SK-N-SH (cell line): ENCODE measurements at regions not wholly inside any gene's neighbourhood (a gene's known extent, or its start where the extent isn't known, plus 50 kb on each side); places are given as distances from the start of the nearest gene placed in this dataset.

Experiments
- CTCF ChIA-PET: fragments of 300-600, 350-600 bp; formaldehyde crosslinking; extraction: SDS; loops from one replicate; lab custom pipeline; 2021; lab: Yijun Ruan, JAX
- POLR2A ChIA-PET: fragments of 350-600 bp; sonication (Branson Sonifier 250); formaldehyde crosslinking; extraction: SDS; loops from one replicate; lab custom pipeline; 2020; ENCODE audit warnings: antibody characterized with exemption, inconsistent platforms; lab: Yijun Ruan, JAX
- DNase-seq: peaks from one replicate; pipeline ENCODE4 v3.0.0; 2012
- H2AFZ ChIP-seq: fragments of 200-600 bp; sonication (generic); 2 replicates; pipeline ENCODE4 v1.8.1; 2016; ENCODE audit warnings: antibody characterized with exemption, mild to moderate bottlenecking, low read depth
- H3F3A ChIP-seq: fragments of 200-600 bp; sonication (generic); replicated peaks from 2 replicates; pipeline ENCODE3; 2016; ENCODE audit warnings: antibody characterized with exemption, mild to moderate bottlenecking; ENCODE audit not compliant: insufficient read depth
- H3K27ac ChIP-seq, 2 experiments: fragments of 200-500 bp in 1 of 2; fragments of 200-600 bp in 1 of 2; sonication (Bioruptor generic) in 1 of 2; sonication (generic), shearing (Covaris generic) in 1 of 2; 2 replicates each; pipeline versions ENCODE4 v1.5.1 to v1.6.1; 2014 to 2016; ENCODE audit warnings: low read depth in 2 of 2, inconsistent platforms in 1 of 2, low read length in 1 of 2, mild to moderate bottlenecking in 1 of 2, mixed read lengths in 1 of 2
- H3K27me3 ChIP-seq: fragments of 200-600 bp; sonication (generic), shearing (Covaris generic); 2 replicates; pipeline ENCODE4 v1.6.1; 2016; ENCODE audit warnings: mixed run types; ENCODE audit not compliant: insufficient read depth
- H3K36me3 ChIP-seq, 2 experiments: fragments of 200-500 bp in 1 of 2; fragments of 200-600 bp in 1 of 2; sonication (Bioruptor generic) in 1 of 2; sonication (generic) in 1 of 2; replicated peaks in 1 of 2; 2 replicates each; pipeline versions ENCODE3 to v1.5.1; 2014 to 2016; ENCODE audit warnings: low read length in 1 of 2, mild to moderate bottlenecking in 1 of 2; ENCODE audit not compliant: insufficient read depth in 2 of 2, control insufficient read depth in 1 of 2
- H3K4me1 ChIP-seq, 2 experiments: fragments of 200-500 bp in 1 of 2; fragments of 200-600 bp in 1 of 2; sonication (Bioruptor generic) in 1 of 2; sonication (generic), shearing (Covaris generic) in 1 of 2; 2 replicates each; pipeline versions ENCODE4 v1.5.1 to v1.6.1; 2014 to 2016; ENCODE audit warnings: low read depth in 1 of 2, low read length in 1 of 2, mixed run types in 1 of 2; ENCODE audit not compliant: insufficient read depth in 2 of 2, control insufficient read depth in 1 of 2
- H3K4me2 ChIP-seq: fragments of 200-600 bp; sonication (generic), shearing (Covaris generic); 2 replicates; pipeline ENCODE4 v1.6.1; 2017; ENCODE audit warnings: mixed run types
- H3K4me3 ChIP-seq, 2 experiments: fragments of 200-500 bp in 1 of 2; fragments of 200-600 bp in 1 of 2; sonication (Bioruptor generic) in 1 of 2; sonication (generic), shearing (Covaris generic) in 1 of 2; 2 replicates each; pipeline versions ENCODE4 v1.5.1 to v1.8.1; 2014 to 2016; ENCODE audit warnings: low read depth in 2 of 2, inconsistent platforms in 1 of 2, low read length in 1 of 2, mild to moderate bottlenecking in 1 of 2, mixed read lengths in 1 of 2, moderate library complexity in 1 of 2
- H3K79me2 ChIP-seq: fragments of 200-600 bp; sonication (generic); 2 replicates; pipeline ENCODE4 v1.8.1; 2017; ENCODE audit warnings: mild to moderate bottlenecking; ENCODE audit not compliant: insufficient read depth
- H3K9ac ChIP-seq: fragments of 200-600 bp; sonication (generic); 2 replicates; pipeline ENCODE4 v1.6.1; 2017; ENCODE audit warnings: mixed run types
- H3K9me2 ChIP-seq: fragments of 200-600 bp; sonication (generic); 2 replicates; pipeline ENCODE4 v1.6.1; 2017; ENCODE audit warnings: mixed run types
- H3K9me3 ChIP-seq: fragments of 200-600 bp; sonication (generic); 2 replicates; pipeline ENCODE4 v1.6.1; 2017; ENCODE audit warnings: mixed run types, mild to moderate bottlenecking, moderate library complexity
- H4K20me1 ChIP-seq: fragments of 200-600 bp; sonication (generic); 2 replicates; pipeline ENCODE4 v1.6.1; 2017; ENCODE audit warnings: mild to moderate bottlenecking, mixed run types; ENCODE audit not compliant: insufficient read depth
- CHD2 ChIP-seq: fragments of 150-350 bp; IDR thresholded peaks from 2 replicates; pipeline ENCODE4 v1.6.1; 2018; ENCODE audit warnings: low read length; ENCODE audit not compliant: partially characterized antibody
- ELF1 ChIP-seq: IDR thresholded peaks from 2 replicates; pipeline ENCODE4 v1.4.0; 2012
- EP300 ChIP-seq, 2 experiments: IDR thresholded peaks; 2 replicates each; pipeline versions ENCODE4 v1.4.0 to v1.6.1; 2012; ENCODE audit warnings: borderline replicate concordance in 1 of 2, low read depth in 1 of 2, low read length in 1 of 2
- FOSL2 ChIP-seq: IDR thresholded peaks from 2 replicates; pipeline ENCODE4 v1.4.0; 2012; ENCODE audit warnings: low read depth, mild to moderate bottlenecking, moderate library complexity, borderline replicate concordance
- FOXJ3 ChIP-seq: sonication (generic); formaldehyde crosslinking; IDR thresholded peaks from 2 replicates; pipeline ENCODE4 v1.5.1; 2020; ENCODE audit warnings: mild to moderate bottlenecking, missing genetic modification reagents
- FOXM1 ChIP-seq: IDR thresholded peaks from 2 replicates; pipeline ENCODE4 v1.4.0; 2012; ENCODE audit warnings: low read depth, mild to moderate bottlenecking
- GATA2 ChIP-seq: sonication (generic); formaldehyde crosslinking; IDR thresholded peaks from 2 replicates; pipeline ENCODE4 v1.5.0; 2020; ENCODE audit warnings: mild to moderate bottlenecking, missing genetic modification reagents
- JUND ChIP-seq: IDR thresholded peaks from 2 replicates; pipeline ENCODE4 v1.4.0; 2012
- MXI1 ChIP-seq: IDR thresholded peaks from 2 replicates; pipeline ENCODE4 v1.6.1; 2012; ENCODE audit warnings: mild to moderate bottlenecking, low read depth, low read length, improper control_type of control experiment
- NFIC ChIP-seq: IDR thresholded peaks from 2 replicates; pipeline ENCODE4 v1.4.0; 2012; ENCODE audit warnings: borderline replicate concordance
- NRF1 ChIP-seq: IDR thresholded peaks from 2 replicates; pipeline ENCODE4 v1.6.1; 2012; ENCODE audit warnings: low read depth, mild to moderate bottlenecking, low read length
- RAD21 ChIP-seq: IDR thresholded peaks from 2 replicates; pipeline ENCODE4 v1.6.1; 2012; ENCODE audit warnings: mild to moderate bottlenecking, low read length
- RFX5 ChIP-seq: IDR thresholded peaks from 2 replicates; pipeline ENCODE4 v1.6.1; 2012; ENCODE audit warnings: mild to moderate bottlenecking, improper control_type of control experiment, low read length
- RXRA ChIP-seq: IDR thresholded peaks from 2 replicates; pipeline ENCODE4 v1.4.0; 2012; ENCODE audit warnings: low read depth, mild to moderate bottlenecking, borderline replicate concordance
- SIN3A ChIP-seq: IDR thresholded peaks from 2 replicates; pipeline ENCODE4 v1.6.1; 2012; ENCODE audit warnings: low read depth, mild to moderate bottlenecking, low read length, moderate library complexity, borderline replicate concordance
- TAF1 ChIP-seq: IDR thresholded peaks from 2 replicates; pipeline ENCODE4 v1.6.1; 2012; ENCODE audit warnings: low read depth, mild to moderate bottlenecking, low read length, moderate library complexity, borderline replicate concordance
- TEAD4 ChIP-seq: IDR thresholded peaks from 2 replicates; pipeline ENCODE4 v1.4.0; 2012; ENCODE audit warnings: mild to moderate bottlenecking, borderline replicate concordance; ENCODE audit not compliant: insufficient read depth
- YY1 ChIP-seq: IDR thresholded peaks from 2 replicates; pipeline ENCODE4 v1.4.0; 2012; ENCODE audit warnings: low read depth, mild to moderate bottlenecking
- WGBS: methylation state at CpG from one replicate; pipeline ENCODE4 v1.1.6; 2017; ENCODE audit warnings: low lambda C conversion rate; 5-methylcytosine and 5-hydroxymethylcytosine counted together
- TF ChIP-seq, protein P1 (sequence below): fragments of 150-350 bp; IDR thresholded peaks from 2 replicates; pipeline ENCODE4 v1.6.1; 2017; ENCODE audit warnings: antibody characterized with exemption, low read length, low read depth, borderline replicate concordance
- TF ChIP-seq, protein P2 (sequence below): fragments of 200-600 bp; sonication (generic); IDR thresholded peaks from 2 replicates; pipeline ENCODE4 v1.6.1; 2017; ENCODE audit warnings: antibody characterized with exemption, mild to moderate bottlenecking, moderate library complexity
- TF ChIP-seq, protein P3 (sequence below): IDR thresholded peaks from 2 replicates; pipeline ENCODE4 v1.6.1; 2012; ENCODE audit warnings: mild to moderate bottlenecking, low read depth, low read length, moderate library complexity
- TF ChIP-seq, protein P4 (sequence below): IDR thresholded peaks from 2 replicates; pipeline ENCODE4 v1.4.0; 2012; ENCODE audit warnings: low read depth, borderline replicate concordance

DNA sequence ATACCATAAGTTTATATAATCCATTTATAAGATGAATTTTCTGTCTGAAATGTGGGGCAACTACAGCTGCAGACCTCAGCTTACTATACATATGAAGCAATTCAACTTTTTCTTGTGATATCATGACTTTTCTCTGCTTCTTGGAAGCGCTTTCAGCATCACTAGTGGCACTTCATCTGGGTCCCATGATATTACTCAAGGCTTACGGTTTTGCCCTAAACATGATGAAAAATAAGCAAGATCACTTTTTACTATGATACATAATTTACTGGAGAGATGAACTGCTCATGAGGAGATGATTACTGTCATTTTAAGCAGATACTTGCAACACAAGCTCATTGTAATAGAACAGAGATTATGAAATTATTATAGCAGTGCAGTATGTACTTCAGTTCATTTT, 258.0 kb upstream of the ZSWIM2 start:
- Histone ChIP-seq H3F3A (no peaks in the 10 kb centered on the region), H3K27ac (no peak overlapping the region), H3K9ac (no peak overlapping the region), H4K20me1 (no peaks in the 10 kb centered on the region), H3K27me3 (no peaks in the 10 kb centered on the region), H3K36me3 (no peaks in the 10 kb centered on the region), H3K9me3 (no peaks in the 10 kb centered on the region), H3K9me2 (no peaks in the 10 kb centered on the region), H3K4me2 (no peak overlapping the region), H2AFZ (no peak overlapping the region), H3K4me3 (no peak overlapping the region), H3K4me1 (no peaks in the 10 kb centered on the region), H3K79me2 (no peaks in the 10 kb centered on the region)
- ChIA-PET POLR2A (no interaction called here), CTCF (no interaction called here)
- no peak for TF ChIP-seq GATA2
- TF ChIP-seq TAF1, result no peak
- no peak for TF ChIP-seq JUND
- TF ChIP-seq, protein P1, sequence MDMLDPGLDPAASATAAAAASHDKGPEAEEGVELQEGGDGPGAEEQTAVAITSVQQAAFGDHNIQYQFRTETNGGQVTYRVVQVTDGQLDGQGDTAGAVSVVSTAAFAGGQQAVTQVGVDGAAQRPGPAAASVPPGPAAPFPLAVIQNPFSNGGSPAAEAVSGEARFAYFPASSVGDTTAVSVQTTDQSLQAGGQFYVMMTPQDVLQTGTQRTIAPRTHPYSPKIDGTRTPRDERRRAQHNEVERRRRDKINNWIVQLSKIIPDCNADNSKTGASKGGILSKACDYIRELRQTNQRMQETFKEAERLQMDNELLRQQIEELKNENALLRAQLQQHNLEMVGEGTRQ, result no peak
- TF ChIP-seq YY1, result no peak
- no peak for TF ChIP-seq RAD21
- no peak for DNase-seq
- WGBS, result 71% methylated on average over 2 of the region's 2 CpGs

DNA sequence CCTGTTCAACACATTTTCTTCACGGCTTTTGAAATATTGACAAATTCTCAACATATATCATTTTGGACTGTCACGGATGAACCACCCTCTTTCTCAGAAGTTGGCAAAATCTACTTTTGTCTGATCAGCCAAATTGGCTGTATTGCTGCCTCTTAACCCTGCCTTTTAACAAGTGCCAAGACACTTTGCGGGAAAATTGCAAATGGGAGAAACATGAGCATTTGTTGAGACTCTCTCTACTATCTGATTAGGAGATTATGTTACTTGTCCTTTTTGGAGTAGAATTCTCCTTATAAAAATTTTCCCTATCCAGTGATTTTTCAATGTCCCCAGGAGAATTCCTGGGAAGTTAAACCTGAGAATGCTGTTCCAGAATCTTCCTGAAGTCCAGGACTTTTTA, 256.2 kb upstream of the ZSWIM2 start:
- H3K4me2 ChIP-seq, result no peak overlapping the region
- WGBS, result 82% methylated on average over 3 of the region's 3 CpGs
- no peaks in the 10 kb centered on the region for H3K36me3 ChIP-seq
- H3K9me3 ChIP-seq, result no peaks in the 10 kb centered on the region
- POLR2A ChIA-PET, result no interaction called here
- CTCF ChIA-PET, result no interaction called here
- no peak for DNase-seq
- no peaks in the 10 kb centered on the region for H3K27me3 ChIP-seq
- H3K27ac ChIP-seq, result no peak overlapping the region
- H3K79me2 ChIP-seq, result no peaks in the 10 kb centered on the region
- no peak overlapping the region for H3K4me3 ChIP-seq
- no peaks in the 10 kb centered on the region for H4K20me1 ChIP-seq
- no peak for TF ChIP-seq GATA2
- TF ChIP-seq TAF1, result no peak
- no peak for TF ChIP-seq FOXJ3 (CRISPR knock-in tag)
- no peak for TF ChIP-seq MXI1
- TF ChIP-seq, protein P2, sequence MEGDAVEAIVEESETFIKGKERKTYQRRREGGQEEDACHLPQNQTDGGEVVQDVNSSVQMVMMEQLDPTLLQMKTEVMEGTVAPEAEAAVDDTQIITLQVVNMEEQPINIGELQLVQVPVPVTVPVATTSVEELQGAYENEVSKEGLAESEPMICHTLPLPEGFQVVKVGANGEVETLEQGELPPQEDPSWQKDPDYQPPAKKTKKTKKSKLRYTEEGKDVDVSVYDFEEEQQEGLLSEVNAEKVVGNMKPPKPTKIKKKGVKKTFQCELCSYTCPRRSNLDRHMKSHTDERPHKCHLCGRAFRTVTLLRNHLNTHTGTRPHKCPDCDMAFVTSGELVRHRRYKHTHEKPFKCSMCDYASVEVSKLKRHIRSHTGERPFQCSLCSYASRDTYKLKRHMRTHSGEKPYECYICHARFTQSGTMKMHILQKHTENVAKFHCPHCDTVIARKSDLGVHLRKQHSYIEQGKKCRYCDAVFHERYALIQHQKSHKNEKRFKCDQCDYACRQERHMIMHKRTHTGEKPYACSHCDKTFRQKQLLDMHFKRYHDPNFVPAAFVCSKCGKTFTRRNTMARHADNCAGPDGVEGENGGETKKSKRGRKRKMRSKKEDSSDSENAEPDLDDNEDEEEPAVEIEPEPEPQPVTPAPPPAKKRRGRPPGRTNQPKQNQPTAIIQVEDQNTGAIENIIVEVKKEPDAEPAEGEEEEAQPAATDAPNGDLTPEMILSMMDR, result no peak
- no peak for TF ChIP-seq RFX5
- TF ChIP-seq CHD2, result no peak
- TF ChIP-seq EP300 (IDR thresholded peaks at IDR 0.05; ENCODE audit: borderline replicate concordance in 1 of 2, low read depth in 1 of 2, low read length in 1 of 2), result no peak
- TF ChIP-seq FOSL2, result no peak
- TF ChIP-seq, protein P3, sequence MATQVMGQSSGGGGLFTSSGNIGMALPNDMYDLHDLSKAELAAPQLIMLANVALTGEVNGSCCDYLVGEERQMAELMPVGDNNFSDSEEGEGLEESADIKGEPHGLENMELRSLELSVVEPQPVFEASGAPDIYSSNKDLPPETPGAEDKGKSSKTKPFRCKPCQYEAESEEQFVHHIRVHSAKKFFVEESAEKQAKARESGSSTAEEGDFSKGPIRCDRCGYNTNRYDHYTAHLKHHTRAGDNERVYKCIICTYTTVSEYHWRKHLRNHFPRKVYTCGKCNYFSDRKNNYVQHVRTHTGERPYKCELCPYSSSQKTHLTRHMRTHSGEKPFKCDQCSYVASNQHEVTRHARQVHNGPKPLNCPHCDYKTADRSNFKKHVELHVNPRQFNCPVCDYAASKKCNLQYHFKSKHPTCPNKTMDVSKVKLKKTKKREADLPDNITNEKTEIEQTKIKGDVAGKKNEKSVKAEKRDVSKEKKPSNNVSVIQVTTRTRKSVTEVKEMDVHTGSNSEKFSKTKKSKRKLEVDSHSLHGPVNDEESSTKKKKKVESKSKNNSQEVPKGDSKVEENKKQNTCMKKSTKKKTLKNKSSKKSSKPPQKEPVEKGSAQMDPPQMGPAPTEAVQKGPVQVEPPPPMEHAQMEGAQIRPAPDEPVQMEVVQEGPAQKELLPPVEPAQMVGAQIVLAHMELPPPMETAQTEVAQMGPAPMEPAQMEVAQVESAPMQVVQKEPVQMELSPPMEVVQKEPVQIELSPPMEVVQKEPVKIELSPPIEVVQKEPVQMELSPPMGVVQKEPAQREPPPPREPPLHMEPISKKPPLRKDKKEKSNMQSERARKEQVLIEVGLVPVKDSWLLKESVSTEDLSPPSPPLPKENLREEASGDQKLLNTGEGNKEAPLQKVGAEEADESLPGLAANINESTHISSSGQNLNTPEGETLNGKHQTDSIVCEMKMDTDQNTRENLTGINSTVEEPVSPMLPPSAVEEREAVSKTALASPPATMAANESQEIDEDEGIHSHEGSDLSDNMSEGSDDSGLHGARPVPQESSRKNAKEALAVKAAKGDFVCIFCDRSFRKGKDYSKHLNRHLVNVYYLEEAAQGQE, result no peak
- TF ChIP-seq TEAD4, result no peak
- TF ChIP-seq, protein P4, sequence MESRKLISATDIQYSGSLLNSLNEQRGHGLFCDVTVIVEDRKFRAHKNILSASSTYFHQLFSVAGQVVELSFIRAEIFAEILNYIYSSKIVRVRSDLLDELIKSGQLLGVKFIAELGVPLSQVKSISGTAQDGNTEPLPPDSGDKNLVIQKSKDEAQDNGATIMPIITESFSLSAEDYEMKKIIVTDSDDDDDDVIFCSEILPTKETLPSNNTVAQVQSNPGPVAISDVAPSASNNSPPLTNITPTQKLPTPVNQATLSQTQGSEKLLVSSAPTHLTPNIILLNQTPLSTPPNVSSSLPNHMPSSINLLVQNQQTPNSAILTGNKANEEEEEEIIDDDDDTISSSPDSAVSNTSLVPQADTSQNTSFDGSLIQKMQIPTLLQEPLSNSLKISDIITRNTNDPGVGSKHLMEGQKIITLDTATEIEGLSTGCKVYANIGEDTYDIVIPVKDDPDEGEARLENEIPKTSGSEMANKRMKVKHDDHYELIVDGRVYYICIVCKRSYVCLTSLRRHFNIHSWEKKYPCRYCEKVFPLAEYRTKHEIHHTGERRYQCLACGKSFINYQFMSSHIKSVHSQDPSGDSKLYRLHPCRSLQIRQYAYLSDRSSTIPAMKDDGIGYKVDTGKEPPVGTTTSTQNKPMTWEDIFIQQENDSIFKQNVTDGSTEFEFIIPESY, result no peak
- no peak for TF ChIP-seq ELF1
- no peak for TF ChIP-seq FOXM1
- TF ChIP-seq NRF1, result no peak
- no peak for TF ChIP-seq RXRA
- TF ChIP-seq SIN3A, result no peak
- no peak for TF ChIP-seq NFIC
- H3F3A ChIP-seq, result no peaks in the 10 kb centered on the region
- no peak overlapping the region for H3K9ac ChIP-seq
- no peaks in the 10 kb centered on the region for H3K4me1 ChIP-seq
- no peak overlapping the region for H2AFZ ChIP-seq
- no peaks in the 10 kb centered on the region for H3K9me2 ChIP-seq
